ENCODE measurements at regions not wholly inside any gene's neighbourhood (a gene's known extent, or its start where the extent isn't known, plus 50 kb on each side); places are given as distances from the start of the nearest gene placed in this dataset.
"Not testable (repeated sequence)": the region's sequence is repeated elsewhere in the genome, so short reads cannot be mapped to it uniquely, and the experiment has no call there.

GRCh38 chr16:52351451-52351850 is 195.5 kb downstream of the TOX3 start:
- Histone ChIP-seq H3K27ac (no peak overlapping the region), H3K4me3 (no peak overlapping the region), H3K4me1 (replicated peaks in 1 of 2) (no peaks in the 10 kb centered on the region)
- ATAC-seq (replicated peaks in 6 of 8), result peak in 1 of 8 experiments; percentile 48
- 13 to 65% (median 55%) methylated on average over 2 to 5 of the region's 5 CpGs; no CpG with 5 or more reads in 4 of the 10 experiments for WGBS, 10 experiments
- in situ Hi-C loops (cut with MboI; ENCODE audit: low pct_unique_long_range_greater_than_20kb in 2 of 9, low sequenced_read_pairs in 9 of 9, unreplicated experiment in 9 of 9), result no loop called here

- Histone ChIP-seq H3K27ac (no peak overlapping the region), H3K4me3 (no peak overlapping the region), H3K4me1 (replicated peaks in 1 of 2) (no peaks in the 10 kb centered on the region)
- 0 to 100% (median 55%) methylated on average over 1 to 3 of the region's 3 CpGs for WGBS, 10 experiments
- in situ Hi-C loops (cut with MboI; ENCODE audit: low pct_unique_long_range_greater_than_20kb in 2 of 9, low sequenced_read_pairs in 9 of 9, unreplicated experiment in 9 of 9), result no loop called here
- peak in 5 of 8 experiments; percentile 21 to 84 (median 63) for ATAC-seq (replicated peaks in 6 of 8)
Measured at GRCh38 chr16:52350031-52350642, 196.8 kb downstream of the TOX3 start.

DNA sequence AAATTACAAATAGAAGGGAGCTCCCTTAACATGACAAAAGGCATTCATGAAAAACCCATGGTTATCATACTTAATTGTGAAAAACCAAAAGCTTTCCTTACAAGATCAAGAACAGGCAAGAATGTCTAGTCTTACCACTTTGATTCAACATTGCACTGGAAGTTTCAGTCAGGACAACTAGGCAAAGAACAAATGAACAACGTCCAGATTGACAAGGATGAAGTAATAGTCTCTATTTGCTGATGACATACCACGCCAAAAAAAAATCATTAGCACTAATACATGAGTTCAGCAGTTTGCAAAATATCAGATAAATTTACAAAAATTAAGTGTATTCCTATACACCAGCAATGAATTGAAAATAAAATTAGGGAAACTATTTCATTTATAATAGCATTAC is 200.2 kb downstream of the TOX3 start:
- WGBS, 10 experiments, result 0 to 100% (median 74%) methylated on average over 1 to 2 of the region's 2 CpGs; no CpG with 5 or more reads in 1 of the 10 experiments
- Histone ChIP-seq H3K4me1 (replicated peaks in 1 of 2) (no peaks in the 10 kb centered on the region), H3K27ac (no peak overlapping the region), H3K4me3 (no peak overlapping the region)
- in situ Hi-C loops (cut with MboI; ENCODE audit: low pct_unique_long_range_greater_than_20kb in 2 of 9, low sequenced_read_pairs in 9 of 9, unreplicated experiment in 9 of 9), result no loop called here
- no peak for ATAC-seq (replicated peaks in 6 of 8)

DNA sequence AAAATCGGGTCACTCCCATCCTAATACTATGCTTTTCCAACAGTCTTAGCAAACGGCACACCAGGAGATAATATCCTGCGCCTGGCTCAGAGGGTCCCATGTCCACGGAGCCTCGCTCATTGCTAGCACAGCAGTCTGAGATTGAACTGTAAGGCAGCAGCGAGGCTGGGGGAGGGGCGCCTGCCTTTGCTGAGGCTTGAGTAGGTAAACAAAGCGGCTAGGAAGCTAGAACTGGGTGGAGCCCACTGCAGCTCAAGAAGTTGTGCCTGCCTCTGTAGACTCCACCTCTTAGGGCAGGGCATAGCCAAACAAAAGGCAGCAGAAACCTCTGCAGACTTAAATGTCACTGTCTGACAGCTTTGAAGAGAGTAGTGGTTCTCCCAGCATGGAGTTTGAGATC is 213.3 kb downstream of the TOX3 start:
- ATAC-seq (replicated peaks in 6 of 8); H3K27ac ChIP-seq; H3K4me3 ChIP-seq; in situ Hi-C loops (cut with MboI; ENCODE audit: low pct_unique_long_range_greater_than_20kb in 2 of 9, low sequenced_read_pairs in 9 of 9, unreplicated experiment in 9 of 9); H3K4me1 ChIP-seq (replicated peaks in 1 of 2): not testable (repeated sequence)
- WGBS, 10 experiments, result 0 to 100% (median 60%) methylated on average over 1 to 4 of the region's 8 CpGs; no CpG with 5 or more reads in 7 of the 10 experiments

GRCh38 chr16:52320930-52321439 is 226.0 kb downstream of the TOX3 start:
- in situ Hi-C loops (cut with MboI; ENCODE audit: low pct_unique_long_range_greater_than_20kb in 2 of 9, low sequenced_read_pairs in 9 of 9, unreplicated experiment in 9 of 9), result no loop called here
- H3K4me1 ChIP-seq (replicated peaks in 1 of 2), result peaks cover 16% of the 10 kb centered on the region in 2 donors
- H3K27ac ChIP-seq, result no peak overlapping the region
- 0 to 89% (median 45%) methylated on average over 1 to 6 of the region's 6 CpGs; no CpG with 5 or more reads in 2 of the 10 experiments for WGBS, 10 experiments
- ATAC-seq (replicated peaks in 6 of 8), result no peak
- no peak overlapping the region for H3K4me3 ChIP-seq

DNA sequence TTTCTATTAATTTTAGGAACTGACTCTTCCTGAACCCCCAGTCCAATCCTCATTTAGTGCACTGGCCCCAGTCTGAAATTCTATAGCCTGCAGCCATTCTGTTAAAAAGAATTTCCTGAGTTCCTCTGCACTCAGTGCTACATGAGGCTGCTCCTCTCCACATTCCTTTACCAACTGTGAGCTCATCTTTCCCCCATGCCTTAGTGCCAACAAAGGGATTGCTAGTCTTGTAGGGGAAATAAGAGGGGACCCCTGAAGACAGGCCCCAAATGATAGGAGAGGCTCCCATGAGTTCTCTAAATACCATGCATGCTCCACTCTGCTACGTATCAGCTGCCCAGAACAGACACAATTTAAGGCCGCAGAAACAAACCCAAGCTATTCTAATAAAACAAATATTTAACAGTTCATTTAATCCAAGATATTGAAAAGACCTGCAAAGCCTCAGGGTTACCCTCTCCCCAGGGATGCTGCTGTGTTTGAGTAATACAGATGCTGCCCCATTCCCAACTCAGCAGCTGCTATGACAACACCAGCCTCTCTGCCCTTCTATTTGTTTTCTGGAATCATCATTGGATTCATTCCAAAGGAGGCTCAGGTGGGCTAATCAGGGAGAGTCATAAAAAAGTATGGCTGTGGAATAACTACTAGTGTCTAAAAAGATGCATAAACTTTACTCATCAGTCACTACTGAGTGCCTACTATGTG is 228.5 kb downstream of the TOX3 start:
- WGBS, 10 experiments, result 14 to 60% (median 33%) methylated on average over 1 to 2 of the region's 2 CpGs; no CpG with 5 or more reads in 1 of the 10 experiments
- ATAC-seq (replicated peaks in 6 of 8), result peak in 5 of 8 experiments; percentile 74 to 97 (median 92)
- Histone ChIP-seq H3K4me3 (no peak overlapping the region), H3K27ac (peak overlapping the region in 1 of 2 donors; percentile 3), H3K4me1 (replicated peaks in 1 of 2) (peaks cover 16% of the 10 kb centered on the region in 2 donors)
- in situ Hi-C loops (cut with MboI; ENCODE audit: low pct_unique_long_range_greater_than_20kb in 2 of 9, low sequenced_read_pairs in 9 of 9, unreplicated experiment in 9 of 9), result no loop called here

- peaks cover 16% of the 10 kb centered on the region in 2 donors for H3K4me1 ChIP-seq (replicated peaks in 1 of 2)
- ATAC-seq (replicated peaks in 6 of 8), result no peak
- H3K27ac ChIP-seq, result no peak overlapping the region
- H3K4me3 ChIP-seq, result no peak overlapping the region
- WGBS, 10 experiments, result 9 to 100% (median 80%) methylated on average over 1 of the region's 1 CpG; no CpG with 5 or more reads in 3 of the 10 experiments
- in situ Hi-C loops (cut with MboI; ENCODE audit: low pct_unique_long_range_greater_than_20kb in 2 of 9, low sequenced_read_pairs in 9 of 9, unreplicated experiment in 9 of 9), result no loop called here
Measured at GRCh38 chr16:52316241-52316640, 230.7 kb downstream of the TOX3 start.

GRCh38 chr16:52312716-52313115 is 234.2 kb downstream of the TOX3 start:
- no peak overlapping the region for H3K27ac ChIP-seq
- no peak for ATAC-seq (replicated peaks in 6 of 8)
- in situ Hi-C loops (cut with MboI; ENCODE audit: low pct_unique_long_range_greater_than_20kb in 2 of 9, low sequenced_read_pairs in 9 of 9, unreplicated experiment in 9 of 9), result no loop called here

DNA sequence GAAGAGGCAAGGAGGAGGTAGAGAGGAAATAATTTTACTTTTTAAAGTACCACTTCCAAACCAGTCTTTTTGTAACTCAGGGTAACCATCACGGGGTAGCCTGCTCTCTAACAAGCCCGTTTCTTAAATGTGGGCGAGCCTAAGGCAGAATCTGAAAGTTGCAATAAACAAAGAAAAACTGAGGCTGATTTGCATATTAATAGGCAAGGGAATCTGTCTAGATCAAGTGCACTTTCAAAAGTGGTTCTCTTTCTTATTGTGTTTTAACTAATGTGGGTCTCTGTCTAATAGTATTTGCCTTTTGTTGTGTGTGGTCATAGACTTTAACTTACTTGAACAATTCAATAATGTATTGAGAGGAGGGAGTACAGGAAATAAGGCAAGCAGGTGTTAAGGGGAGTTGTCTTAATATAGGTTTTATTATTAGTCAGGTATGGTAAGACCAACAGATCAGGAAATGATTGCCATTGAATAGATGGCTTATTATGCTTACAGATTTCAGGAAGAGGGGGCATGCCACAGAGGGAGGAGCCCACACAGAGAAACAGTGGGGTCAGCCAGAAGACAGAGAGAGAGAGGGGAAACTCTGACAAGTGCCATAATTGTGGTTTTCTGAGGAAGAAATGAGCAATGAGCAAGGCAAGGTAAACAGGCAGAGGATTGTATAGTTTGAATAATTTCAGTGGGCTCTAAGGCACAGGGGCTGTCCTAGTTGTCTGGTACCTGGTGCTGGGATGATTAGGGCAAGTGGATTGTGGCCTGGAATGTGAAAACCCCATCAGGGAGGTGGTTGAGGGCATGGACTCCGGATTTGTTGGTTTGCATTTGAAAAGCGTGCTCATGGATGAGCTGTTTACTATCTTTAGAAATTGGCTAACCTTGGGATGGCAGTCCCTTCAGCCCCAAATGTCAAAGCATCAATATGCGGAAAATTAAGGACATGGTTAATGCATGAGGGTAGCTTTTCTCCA is 237.2 kb downstream of the TOX3 start:
- Histone ChIP-seq H3K4me1 (replicated peaks in 1 of 2) (peaks cover 20 to 22% of the 10 kb centered on the region in 2 donors), H3K4me3 (no peak overlapping the region), H3K27ac (no peak overlapping the region)
- in situ Hi-C loops (cut with MboI; ENCODE audit: low pct_unique_long_range_greater_than_20kb in 2 of 9, low sequenced_read_pairs in 9 of 9, unreplicated experiment in 9 of 9), result no loop called here
- WGBS, 10 experiments, result 0 to 49% (median 39%) methylated on average over 1 to 5 of the region's 6 CpGs; no CpG with 5 or more reads in 1 of the 10 experiments
- ATAC-seq (replicated peaks in 6 of 8), result peak in 5 of 8 experiments; percentile 42 to 56 (median 50)

More at GRCh38 chr16:52312716-52313115, 234.2 kb downstream of the TOX3 start:
- 0 to 100% (median 18%) methylated on average over 1 of the region's 1 CpG; no CpG with 5 or more reads in 3 of the 10 experiments for WGBS, 10 experiments
- Histone ChIP-seq H3K4me1 (replicated peaks in 1 of 2) (peaks cover 22 to 24% of the 10 kb centered on the region in 2 donors), H3K4me3 (no peak overlapping the region)

- H3K4me3 ChIP-seq, result no peak overlapping the region
- H3K4me1 ChIP-seq (replicated peaks in 1 of 2), result peaks cover 20 to 22% of the 10 kb centered on the region in 2 donors
- peak in 2 of 8 experiments; percentile 16 to 26 for ATAC-seq (replicated peaks in 6 of 8)
- WGBS, 10 experiments, result 0 to 45% (median 15%) methylated on average over 1 to 3 of the region's 3 CpGs
- in situ Hi-C loops (cut with MboI; ENCODE audit: low pct_unique_long_range_greater_than_20kb in 2 of 9, low sequenced_read_pairs in 9 of 9, unreplicated experiment in 9 of 9), result no loop called here
- no peak overlapping the region for H3K27ac ChIP-seq
Measured at GRCh38 chr16:52308051-52308450, 238.9 kb downstream of the TOX3 start.

DNA sequence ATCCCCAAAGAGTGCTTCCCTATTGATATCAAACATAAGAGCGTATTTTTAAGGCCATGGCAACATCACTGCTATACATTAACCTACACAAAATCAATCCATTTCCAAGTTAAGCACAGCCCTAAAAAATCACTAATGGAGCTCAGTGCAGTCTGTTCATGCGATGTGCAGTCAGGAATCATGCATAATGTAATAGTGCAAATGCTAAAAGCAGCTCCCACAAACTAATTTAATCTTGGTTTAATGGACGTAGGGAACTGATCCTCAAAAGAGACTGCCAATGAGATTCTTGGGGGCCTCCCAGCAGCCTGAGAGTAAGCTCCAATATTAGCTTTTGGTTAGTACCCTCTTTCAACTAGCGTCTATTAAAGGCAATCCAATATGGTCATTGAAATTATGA is 245.9 kb downstream of the TOX3 start:
- in situ Hi-C loops (cut with MboI; ENCODE audit: low pct_unique_long_range_greater_than_20kb in 2 of 9, low sequenced_read_pairs in 9 of 9, unreplicated experiment in 9 of 9), result no loop called here
- H3K27ac ChIP-seq, result no peak overlapping the region
- no peak overlapping the region for H3K4me3 ChIP-seq
- peaks cover 0 to 5% of the 10 kb centered on the region in 2 donors for H3K4me1 ChIP-seq (replicated peaks in 1 of 2)
- 7 to 90% (median 48%) methylated on average over 1 to 4 of the region's 4 CpGs; no CpG with 5 or more reads in 2 of the 10 experiments for WGBS, 10 experiments
- ATAC-seq (replicated peaks in 6 of 8), result peak in 2 of 8 experiments; percentile 16 to 46

DNA sequence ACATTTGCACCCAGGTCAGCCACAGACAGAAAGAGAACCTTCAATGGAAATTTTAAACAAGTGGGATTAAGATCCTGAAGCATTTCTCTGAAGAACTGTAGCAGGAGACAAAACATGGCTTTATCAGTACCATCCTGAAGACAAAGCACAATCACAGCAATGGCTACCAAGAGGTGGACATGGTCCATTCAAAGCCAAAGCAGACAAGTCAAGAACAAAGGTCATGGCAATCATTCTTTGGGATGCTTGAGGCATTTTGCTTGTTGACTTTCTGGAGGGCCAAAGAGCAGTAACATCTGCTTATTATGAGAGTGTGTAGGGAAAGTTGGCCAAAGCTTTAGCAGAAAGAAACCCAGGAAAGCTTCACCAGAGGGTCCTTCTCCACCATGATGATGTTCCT is 248.2 kb downstream of the TOX3 start:
- no peak overlapping the region for H3K27ac ChIP-seq
- no peak for ATAC-seq (replicated peaks in 6 of 8)
- H3K4me1 ChIP-seq (replicated peaks in 1 of 2), result peaks cover 0 to 5% of the 10 kb centered on the region in 2 donors
- H3K4me3 ChIP-seq, result no peak overlapping the region
- in situ Hi-C loops (cut with MboI; ENCODE audit: low pct_unique_long_range_greater_than_20kb in 2 of 9, low sequenced_read_pairs in 9 of 9, unreplicated experiment in 9 of 9), result no loop called here

All from motor neuron (in vitro differentiated cells).